HFFc6 (cell line): ENCODE measurements at regions not wholly inside any gene's neighbourhood (a gene's known extent, or its start where the extent isn't known, plus 50 kb on each side); places are given as distances from the start of the nearest gene placed in this dataset.
A peak's percentile ranks its signal among the peaks of the same experiment; 100 is the strongest.

Experiments
- DNase-seq: peaks from one replicate; pipeline ENCODE4 v3.0.0-alpha.2; 2018
- H3K27ac Mint-ChIP-seq: 2 replicates; pipeline ENCODE4 v1.8.0; 2020; ENCODE audit warnings: mild to moderate bottlenecking, mixed read lengths
- H3K27me3 Mint-ChIP-seq: 2 replicates; pipeline ENCODE4 v1.8.0; 2021; ENCODE audit warnings: mild to moderate bottlenecking, moderate library complexity, mixed read lengths; ENCODE audit not compliant: insufficient read depth
- H3K36me3 Mint-ChIP-seq: 2 replicates; pipeline ENCODE4 v1.8.0; 2021; ENCODE audit warnings: low read depth, mixed read lengths
- H3K4me1 Mint-ChIP-seq: 2 replicates; pipeline ENCODE4 v1.8.0; 2020; ENCODE audit warnings: low read depth, mixed read lengths
- H3K4me3 Mint-ChIP-seq: 2 replicates; pipeline ENCODE4 v1.8.0; 2020; ENCODE audit warnings: mild to moderate bottlenecking, moderate library complexity, mixed read lengths
- H3K9me3 Mint-ChIP-seq: 2 replicates; pipeline ENCODE4 v1.8.0; 2020; ENCODE audit warnings: mild to moderate bottlenecking, mixed read lengths
- TF ChIP-seq, protein P1 (sequence below): fragments of 200-600 bp; sonication (generic); IDR thresholded peaks from 2 replicates; pipeline ENCODE4 v1.5.0; 2021; ENCODE audit warnings: antibody characterized with exemption, mild to moderate bottlenecking

DNA sequence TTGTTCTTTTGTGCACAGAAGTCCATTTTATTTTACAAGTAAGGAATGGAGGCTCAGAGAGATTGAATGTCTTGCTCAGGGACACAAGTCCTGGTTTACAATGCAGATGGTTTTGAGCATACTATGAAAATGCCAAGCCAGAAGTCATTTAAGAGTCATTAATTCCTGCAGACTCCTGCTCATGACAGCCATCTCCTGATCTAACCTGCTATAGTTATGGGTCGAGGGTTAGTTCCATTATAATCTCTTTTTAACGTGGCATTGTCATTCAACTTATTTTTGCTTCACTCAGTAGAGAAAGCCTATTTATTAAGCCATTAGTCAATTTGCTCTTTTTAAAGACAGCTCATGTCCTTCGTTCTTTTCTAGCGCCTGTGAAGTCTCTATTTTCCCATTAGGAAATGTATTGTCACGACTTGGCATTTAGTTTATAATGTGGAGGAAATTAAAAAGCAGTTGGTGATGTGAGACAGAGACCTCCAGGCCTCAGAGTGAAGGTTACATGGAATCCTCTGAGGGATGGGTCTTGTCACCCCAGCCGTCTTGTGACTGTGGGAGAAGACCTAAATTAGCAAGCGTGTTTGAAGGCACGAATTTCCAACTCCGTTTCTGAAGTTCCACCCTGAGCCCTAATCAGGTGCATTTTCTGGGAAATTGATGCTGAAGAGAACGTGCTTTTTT is 84.1 kb downstream of the ACTBL2 start:
- DNase-seq, result no peak
- Mint-ChIP-seq H3K9me3 (no peaks in the 10 kb centered on the region), H3K4me1 (no peaks in the 10 kb centered on the region), H3K4me3 (no peak overlapping the region), H3K36me3 (no peaks in the 10 kb centered on the region), H3K27ac (no peak overlapping the region), H3K27me3 (peaks cover 8% of the 10 kb centered on the region)
- TF ChIP-seq, protein P1, sequence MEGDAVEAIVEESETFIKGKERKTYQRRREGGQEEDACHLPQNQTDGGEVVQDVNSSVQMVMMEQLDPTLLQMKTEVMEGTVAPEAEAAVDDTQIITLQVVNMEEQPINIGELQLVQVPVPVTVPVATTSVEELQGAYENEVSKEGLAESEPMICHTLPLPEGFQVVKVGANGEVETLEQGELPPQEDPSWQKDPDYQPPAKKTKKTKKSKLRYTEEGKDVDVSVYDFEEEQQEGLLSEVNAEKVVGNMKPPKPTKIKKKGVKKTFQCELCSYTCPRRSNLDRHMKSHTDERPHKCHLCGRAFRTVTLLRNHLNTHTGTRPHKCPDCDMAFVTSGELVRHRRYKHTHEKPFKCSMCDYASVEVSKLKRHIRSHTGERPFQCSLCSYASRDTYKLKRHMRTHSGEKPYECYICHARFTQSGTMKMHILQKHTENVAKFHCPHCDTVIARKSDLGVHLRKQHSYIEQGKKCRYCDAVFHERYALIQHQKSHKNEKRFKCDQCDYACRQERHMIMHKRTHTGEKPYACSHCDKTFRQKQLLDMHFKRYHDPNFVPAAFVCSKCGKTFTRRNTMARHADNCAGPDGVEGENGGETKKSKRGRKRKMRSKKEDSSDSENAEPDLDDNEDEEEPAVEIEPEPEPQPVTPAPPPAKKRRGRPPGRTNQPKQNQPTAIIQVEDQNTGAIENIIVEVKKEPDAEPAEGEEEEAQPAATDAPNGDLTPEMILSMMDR, result no peak

DNA sequence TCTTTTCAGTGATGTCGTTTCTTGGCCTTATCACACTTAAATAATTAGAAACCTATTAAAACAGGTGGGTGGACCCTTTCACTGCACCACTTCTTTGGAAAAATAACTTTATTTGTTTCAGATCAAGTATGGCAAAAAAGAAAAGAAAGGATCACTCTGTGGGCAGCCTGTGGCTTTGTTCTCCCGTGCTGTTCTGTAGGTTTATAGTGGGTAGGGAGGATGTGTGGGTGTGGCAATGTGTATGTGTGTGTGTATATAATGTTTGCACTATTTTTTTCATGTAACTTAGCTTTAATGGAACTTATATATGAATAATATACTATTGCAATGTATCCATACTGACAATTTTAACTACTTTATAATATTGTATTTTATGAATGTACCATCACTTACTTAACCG is 85.9 kb downstream of the ACTBL2 start:
- H3K27me3 Mint-ChIP-seq, result peaks cover 12% of the 10 kb centered on the region
- H3K27ac Mint-ChIP-seq, result no peak overlapping the region

DNA sequence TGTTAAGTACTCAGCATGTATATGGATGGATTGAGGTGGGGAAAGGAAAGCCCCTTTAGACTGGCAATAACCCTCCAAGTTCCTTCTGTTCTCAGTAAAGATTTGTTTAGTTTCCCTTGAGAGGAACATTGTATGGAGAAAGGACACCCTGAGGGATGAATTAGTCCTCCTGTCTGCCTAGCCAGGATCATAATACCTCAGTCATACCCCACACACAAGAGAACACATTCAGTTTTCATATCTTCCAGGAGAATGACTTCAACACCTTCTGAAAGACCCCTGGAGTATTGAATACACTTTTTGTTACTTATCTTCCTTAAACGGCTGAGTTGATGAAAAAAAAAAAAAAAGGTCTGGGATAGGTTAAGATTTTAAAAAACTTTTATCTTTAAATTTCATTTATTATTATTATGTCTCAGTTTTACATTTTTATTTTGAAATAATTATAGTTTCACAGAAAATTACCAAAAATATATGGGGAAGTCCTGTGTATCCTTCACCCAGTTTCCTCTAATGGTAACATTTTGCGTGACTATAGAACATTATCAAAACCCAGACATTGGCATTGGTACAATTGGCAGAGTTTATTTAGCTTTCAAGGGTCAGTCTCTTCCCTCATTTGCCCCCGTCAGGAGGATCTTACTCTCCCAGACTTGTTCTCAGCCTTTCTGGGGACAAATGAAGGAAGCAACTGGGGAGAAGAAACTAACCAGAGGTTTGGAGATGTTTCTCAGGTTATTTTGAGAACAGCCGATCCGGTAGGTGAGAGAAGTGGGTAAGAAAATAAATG is 88.0 kb downstream of the ACTBL2 start:
- TF ChIP-seq, protein P1, result no peak
- Mint-ChIP-seq H3K27ac (no peak overlapping the region), H3K4me3 (no peak overlapping the region), H3K36me3 (0 out of 2 replicates have a peak, but pooled peaks cover 4% of the 10 kb centered on the region), H3K9me3 (peaks cover 6% of the 10 kb centered on the region), H3K4me1 (no peaks in the 10 kb centered on the region), H3K27me3 (peaks cover 9% of the 10 kb centered on the region)
- DNase-seq, result no peak

More for the DNA sequence above, 85.9 kb downstream of the ACTBL2 start:
- Mint-ChIP-seq H3K9me3 (peaks cover 6% of the 10 kb centered on the region), H3K36me3 (0 out of 2 replicates have a peak, but pooled peaks cover 4% of the 10 kb centered on the region), H3K4me1 (no peaks in the 10 kb centered on the region), H3K4me3 (no peak overlapping the region)
- TF ChIP-seq, protein P1, result no peak
- DNase-seq, result no peak

DNA sequence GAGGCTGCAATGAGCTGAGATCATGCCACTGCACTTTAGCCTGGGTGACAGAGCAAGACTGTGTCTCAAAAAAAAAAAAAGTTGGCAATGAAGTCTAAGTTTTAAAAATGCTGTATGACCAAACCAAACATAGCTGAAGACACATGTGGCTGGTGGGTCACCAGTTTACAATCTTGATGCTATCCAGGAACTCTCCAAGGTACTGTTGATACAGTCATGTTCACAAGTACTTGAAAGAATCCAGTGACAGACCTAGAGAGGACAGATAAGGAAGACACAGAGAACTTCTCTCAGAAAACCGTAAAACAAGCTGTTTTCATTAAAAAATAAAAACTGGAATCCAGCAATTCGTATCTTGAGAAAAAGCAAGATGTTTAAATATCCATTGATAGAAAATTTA is 95.7 kb downstream of the ACTBL2 start:
- TF ChIP-seq, protein P1, result no peak
- Mint-ChIP-seq H3K27me3 (no peaks in the 10 kb centered on the region), H3K36me3 (no peaks in the 10 kb centered on the region), H3K9me3 (no peaks in the 10 kb centered on the region), H3K4me1 (peaks cover 31% of the 10 kb centered on the region), H3K27ac (no peak overlapping the region), H3K4me3 (no peak overlapping the region)
- DNase-seq, result peak; percentile 77

DNA sequence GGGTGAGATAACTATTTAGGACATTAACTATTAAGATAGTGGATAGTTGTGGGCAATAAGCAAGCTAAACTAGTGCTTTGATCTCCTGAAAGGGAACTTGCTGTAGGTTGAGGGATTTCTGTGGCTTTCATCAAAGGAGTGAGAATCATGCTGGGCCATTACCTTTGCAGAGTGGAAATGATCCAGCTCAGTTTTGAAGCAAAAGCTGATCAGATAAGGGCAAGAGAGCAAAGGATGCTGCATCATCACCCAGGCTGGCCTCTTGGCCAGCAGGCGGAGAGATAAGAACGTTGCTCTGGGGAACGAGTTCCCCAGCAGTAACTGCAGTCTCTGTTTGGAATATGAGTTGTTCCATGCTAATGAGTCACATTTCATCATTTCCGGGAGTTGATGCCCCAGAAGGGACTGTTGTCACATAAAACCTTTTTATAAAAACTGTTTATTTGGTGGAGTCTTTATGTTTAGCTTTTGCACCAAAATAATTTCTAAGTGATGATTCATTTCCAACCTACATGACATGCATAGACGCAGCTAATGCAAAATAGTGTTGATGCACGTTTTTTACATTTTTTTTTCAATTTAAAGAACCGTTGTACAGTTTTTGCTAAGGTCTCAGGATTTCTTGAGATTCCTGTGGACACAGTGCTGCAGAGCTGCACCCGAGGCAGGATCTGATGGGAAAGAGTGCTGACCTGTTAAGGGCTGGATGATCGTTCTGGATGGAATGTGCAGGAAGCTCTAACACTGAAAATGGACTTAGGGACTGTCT is 99.3 kb downstream of the ACTBL2 start:
- Mint-ChIP-seq H3K36me3 (no peaks in the 10 kb centered on the region), H3K4me3 (peak overlapping the region; percentile 69), H3K27me3 (peaks cover 2% of the 10 kb centered on the region; the same call in 1 of the 2 replicates), H3K4me1 (peaks cover 34% of the 10 kb centered on the region), H3K9me3 (no peaks in the 10 kb centered on the region), H3K27ac (peak overlapping the region; percentile 90)
- TF ChIP-seq, protein P1, result peak; percentile 75
- peak; percentile 96 for DNase-seq
